Esophagus muscularis mucosa (tissue), 4 donors: ENCODE measurements at regions not wholly inside any gene's neighbourhood (a gene's known extent, or its start where the extent isn't known, plus 50 kb on each side); places are given as distances from the start of the nearest gene placed in this dataset.

ENCODE experiments used
- DNase-seq: peaks from one replicate; pipeline ENCODE4 v3.0.0-alpha.2; 2017; ENCODE audit errors: extremely low spot score
- H3K27ac ChIP-seq, 4 donors: fragments of 200-600 bp; sonication (generic); replicated peaks in 1 of 4; 1 replicate in 3 of 4; 2 replicates in 1 of 4; pipeline ENCODE4 v1.5.1; 2016 to 2019; ENCODE audit warnings: mild to moderate bottlenecking in 1 of 4
- H3K27me3 ChIP-seq, 4 donors: fragments of 200-600 bp; sonication (generic); one replicate each; pipeline versions ENCODE4 v1.5.1 to v1.6.0; 2016 to 2019
- H3K36me3 ChIP-seq, 4 donors: fragments of 200-600 bp; sonication (generic); one replicate each; pipeline ENCODE4 v1.5.1; 2016 to 2019
- H3K4me1 ChIP-seq, 4 donors: fragments of 200-600 bp; sonication (generic); one replicate each; pipeline ENCODE4 v1.5.1; 2016 to 2019
- H3K4me3 ChIP-seq, 4 donors: fragments of 200-600 bp; sonication (generic); 1 replicate in 2 of 4; 2 replicates in 2 of 4; pipeline ENCODE4 v1.5.1; 2016 to 2019; ENCODE audit warnings: mild to moderate bottlenecking in 4 of 4, moderate library complexity in 1 of 4
- H3K9me3 ChIP-seq, 4 donors: fragments of 200-600 bp; sonication (generic); 1 replicate in 3 of 4; 2 replicates in 1 of 4; pipeline ENCODE4 v1.5.1; 2016 to 2019
- CTCF ChIP-seq, 3 experiments: fragments of 200-600 bp in 2 of 3; fragments of 450-650 bp in 1 of 3; sonication (generic) in 2 of 3; IDR thresholded peaks; one replicate each; pipeline ENCODE4 v1.5.1; 2017 to 2019; ENCODE audit warnings: antibody characterized with exemption in 3 of 3, mild to moderate bottlenecking in 2 of 3, moderate library complexity in 1 of 3
- EP300 ChIP-seq: sonication (generic); formaldehyde crosslinking; IDR thresholded peaks from one replicate; pipeline ENCODE4 v1.6.1; 2017; ENCODE audit warnings: antibody characterized with exemption
- POLR2A ChIP-seq: fragments of 450-650 bp; IDR thresholded peaks from one replicate; pipeline ENCODE4 v1.6.1; 2017; ENCODE audit warnings: antibody characterized with exemption, moderate library complexity, mild to moderate bottlenecking, low read depth
- POLR2AphosphoS5 ChIP-seq, 2 donors: sonication (generic); formaldehyde crosslinking; IDR thresholded peaks; one replicate each; pipeline ENCODE4 v1.6.1; 2017; ENCODE audit warnings: antibody characterized with exemption in 2 of 2
- WGBS: methylation state at CpG from one replicate; pipeline ENCODE4 v1.1.5; 2018; 5-methylcytosine and 5-hydroxymethylcytosine counted together
- intact Hi-C: fragments of 100-400 bp; cut with DNase I; formaldehyde crosslinking; loops from one replicate; pipeline ENCODE4 v1.15.1; 2023

GRCh38 chr2:41483982-41484857 lies 563.6 kb upstream of the PKDCC start:
- Histone ChIP-seq H3K27ac (no peak overlapping the region), H3K36me3 (no peaks in the 10 kb centered on the region), H3K4me1 (peaks cover 0 to 5% (median 1%) of the 10 kb centered on the region in 4 donors), H3K4me3 (no peak overlapping the region), H3K27me3 (no peaks in the 10 kb centered on the region), H3K9me3 (no peaks in the 10 kb centered on the region)
- intact Hi-C loops = no loop called here
- WGBS = 59% methylated on average over 7 of the region's 7 CpGs
- DNase-seq = no peak
- no peak for TF ChIP-seq EP300
- TF ChIP-seq POLR2AphosphoS5 (IDR thresholded peaks at IDR 0.05) = no peak
- TF ChIP-seq CTCF (IDR thresholded peaks at IDR 0.05) = no peak
- no peak for TF ChIP-seq POLR2A

GRCh38 chr2:41484858-41485234 lies 563.0 kb upstream of the PKDCC start:
- Histone ChIP-seq H3K9me3 (no peaks in the 10 kb centered on the region), H3K27ac (no peak overlapping the region), H3K4me1 (peaks cover 0 to 5% (median 1%) of the 10 kb centered on the region in 4 donors), H3K4me3 (no peak overlapping the region), H3K36me3 (no peaks in the 10 kb centered on the region), H3K27me3 (no peaks in the 10 kb centered on the region)
- DNase-seq = no peak
- intact Hi-C loops = no loop called here
- no peak for TF ChIP-seq EP300
- no peak for TF ChIP-seq CTCF (IDR thresholded peaks at IDR 0.05)
- no peak for TF ChIP-seq POLR2A
- TF ChIP-seq POLR2AphosphoS5 (IDR thresholded peaks at IDR 0.05) = no peak

- no peak for DNase-seq
- H3K27ac ChIP-seq = no peak overlapping the region
- peaks cover 0 to 5% (median 1%) of the 10 kb centered on the region in 4 donors for H3K4me1 ChIP-seq
- no peak overlapping the region for H3K4me3 ChIP-seq
- H3K27me3 ChIP-seq = no peaks in the 10 kb centered on the region
- H3K36me3 ChIP-seq = no peaks in the 10 kb centered on the region
- TF ChIP-seq POLR2A = no peak
- no peak for TF ChIP-seq EP300
- TF ChIP-seq POLR2AphosphoS5 (IDR thresholded peaks at IDR 0.05) = no peak
- no peak for TF ChIP-seq CTCF (IDR thresholded peaks at IDR 0.05)
- H3K9me3 ChIP-seq = no peaks in the 10 kb centered on the region
- intact Hi-C loops = no loop called here
Observed at GRCh38 chr2:41486948-41487347, 560.9 kb upstream of the PKDCC start.

GRCh38 chr2:41488888-41489287 lies 558.9 kb upstream of the PKDCC start:
- no peak overlapping the region for H3K4me3 ChIP-seq
- H3K27me3 ChIP-seq = no peaks in the 10 kb centered on the region
- H3K27ac ChIP-seq = no peak overlapping the region
- no peak for DNase-seq
- H3K4me1 ChIP-seq = peaks cover 0 to 3% (median 0%) of the 10 kb centered on the region in 4 donors
- no peaks in the 10 kb centered on the region for H3K36me3 ChIP-seq
- TF ChIP-seq EP300 = no peak
- H3K9me3 ChIP-seq = peaks cover 0 to 5% (median under 1%) of the 10 kb centered on the region in 4 donors
- intact Hi-C loops = no loop called here

GRCh38 chr2:41489638-41490037 lies 558.2 kb upstream of the PKDCC start:
- Histone ChIP-seq H3K4me3 (no peak overlapping the region), H3K9me3 (peaks cover 0 to 12% (median 8%) of the 10 kb centered on the region in 4 donors), H3K27ac (no peak overlapping the region), H3K4me1 (peaks cover 0 to 3% (median 0%) of the 10 kb centered on the region in 4 donors), H3K36me3 (no peaks in the 10 kb centered on the region), H3K27me3 (no peaks in the 10 kb centered on the region)
- intact Hi-C loops = no loop called here
- no peak for TF ChIP-seq EP300
- TF ChIP-seq CTCF (IDR thresholded peaks at IDR 0.05) = no peak
- TF ChIP-seq POLR2AphosphoS5 (IDR thresholded peaks at IDR 0.05) = no peak
- no peak for TF ChIP-seq POLR2A
- DNase-seq = no peak
